Hepatocyte (in vitro differentiated cells): ENCODE measurements at regions not wholly inside any gene's neighbourhood (a gene's known extent, or its start where the extent isn't known, plus 50 kb on each side); places are given as distances from the start of the nearest gene placed in this dataset.
"Not testable (repeated sequence)": the region's sequence is repeated elsewhere in the genome, so short reads cannot be mapped to it uniquely, and the experiment has no call there.

Experiments used
- CTCF ChIP-seq: fragments of 200-600 bp; sonication (generic); IDR thresholded peaks from 2 replicates; pipeline ENCODE4 v1.5.1; 2016; ENCODE audit warnings: antibody characterized with exemption, mild to moderate bottlenecking; ENCODE audit not compliant: poor library complexity
- EZH2 ChIP-seq: fragments of 200-600 bp; sonication (generic); IDR thresholded peaks from 2 replicates; pipeline ENCODE4 v1.6.1; 2016; ENCODE audit warnings: antibody characterized with exemption, mild to moderate bottlenecking, borderline replicate concordance

GRCh38 chr6:72571993-72572392 is 49.9 kb upstream of the KCNQ5 start:
- TF ChIP-seq CTCF, EZH2: not testable (repeated sequence)
